ENCODE measurements at regions not wholly inside any gene's neighbourhood (a gene's known extent, or its start where the extent isn't known, plus 50 kb on each side); places are given as distances from the start of the nearest gene placed in this dataset.

DNA sequence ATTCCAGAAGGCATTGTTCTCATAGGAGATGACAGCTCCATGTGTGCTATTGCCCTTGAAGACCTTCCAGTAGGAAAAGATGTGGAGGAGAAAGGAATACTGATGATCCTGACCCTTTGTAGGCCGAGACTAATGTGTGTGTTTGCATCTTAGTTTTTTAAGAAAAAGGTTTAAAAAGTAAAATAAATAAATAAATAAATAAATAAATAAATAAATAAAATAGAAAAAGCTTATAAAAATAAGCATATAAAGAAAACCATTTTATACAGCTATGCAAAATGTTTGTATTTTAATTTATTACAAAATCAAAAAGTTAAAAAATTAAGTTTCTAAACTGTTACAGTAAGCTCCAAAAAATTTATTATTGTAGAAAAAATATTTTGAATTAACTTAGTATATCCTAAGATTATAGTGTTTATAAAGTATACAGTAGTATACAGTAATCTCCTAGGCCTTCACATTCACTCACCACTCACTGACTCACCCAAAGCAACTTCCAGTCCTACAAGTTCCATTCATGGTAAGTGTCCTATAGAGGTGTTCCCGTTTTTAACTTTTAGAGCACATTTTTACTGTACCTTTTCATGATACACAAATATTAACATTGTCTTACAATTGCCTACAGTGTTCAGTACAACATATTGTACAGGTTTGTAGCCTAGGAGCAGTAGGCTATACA is 435.2 kb upstream of the SEMA3A start:
- TF ChIP-seq POLR2A (IDR thresholded peaks at IDR 0.05) (no peak), EP300 (IDR thresholded peaks at IDR 0.05) (no peak)
- TF ChIP-seq, protein P1, sequence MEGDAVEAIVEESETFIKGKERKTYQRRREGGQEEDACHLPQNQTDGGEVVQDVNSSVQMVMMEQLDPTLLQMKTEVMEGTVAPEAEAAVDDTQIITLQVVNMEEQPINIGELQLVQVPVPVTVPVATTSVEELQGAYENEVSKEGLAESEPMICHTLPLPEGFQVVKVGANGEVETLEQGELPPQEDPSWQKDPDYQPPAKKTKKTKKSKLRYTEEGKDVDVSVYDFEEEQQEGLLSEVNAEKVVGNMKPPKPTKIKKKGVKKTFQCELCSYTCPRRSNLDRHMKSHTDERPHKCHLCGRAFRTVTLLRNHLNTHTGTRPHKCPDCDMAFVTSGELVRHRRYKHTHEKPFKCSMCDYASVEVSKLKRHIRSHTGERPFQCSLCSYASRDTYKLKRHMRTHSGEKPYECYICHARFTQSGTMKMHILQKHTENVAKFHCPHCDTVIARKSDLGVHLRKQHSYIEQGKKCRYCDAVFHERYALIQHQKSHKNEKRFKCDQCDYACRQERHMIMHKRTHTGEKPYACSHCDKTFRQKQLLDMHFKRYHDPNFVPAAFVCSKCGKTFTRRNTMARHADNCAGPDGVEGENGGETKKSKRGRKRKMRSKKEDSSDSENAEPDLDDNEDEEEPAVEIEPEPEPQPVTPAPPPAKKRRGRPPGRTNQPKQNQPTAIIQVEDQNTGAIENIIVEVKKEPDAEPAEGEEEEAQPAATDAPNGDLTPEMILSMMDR (IDR thresholded peaks at IDR 0.05), result no peak

All from tibial nerve (tissue), 4 donors.